ENCODE measurements at regions not wholly inside any gene's neighbourhood (a gene's known extent, or its start where the extent isn't known, plus 50 kb on each side); places are given as distances from the start of the nearest gene placed in this dataset.
"Not testable (repeated sequence)": the region's sequence is repeated elsewhere in the genome, so short reads cannot be mapped to it uniquely, and the experiment has no call there.

- no peak for TF ChIP-seq ZFX (IDR thresholded peaks at IDR 0.05)
- TF ChIP-seq CTCF (conservative IDR thresholded peaks at IDR 0.05) = no peak
- H3K27ac ChIP-seq = no peak overlapping the region
Measured at GRCh38 chr12:68480526-68480925, 130.2 kb upstream of the RAP1B start.

- no peak for TF ChIP-seq ZFX (IDR thresholded peaks at IDR 0.05)
- TF ChIP-seq CTCF (conservative IDR thresholded peaks at IDR 0.05) = no peak
- H3K27ac ChIP-seq = no peak overlapping the region
Measured at GRCh38 chr12:68481181-68481941, 129.3 kb upstream of the RAP1B start.

- no peak for TF ChIP-seq ZFX (IDR thresholded peaks at IDR 0.05)
- TF ChIP-seq CTCF (conservative IDR thresholded peaks at IDR 0.05) = no peak
- H3K27ac ChIP-seq = no peak overlapping the region
Measured at GRCh38 chr12:68482014-68482413, 128.7 kb upstream of the RAP1B start.

GRCh38 chr12:68482660-68483059, 128.0 kb upstream of the RAP1B start:
- TF ChIP-seq ZFX (IDR thresholded peaks at IDR 0.05) = no peak
- TF ChIP-seq CTCF (conservative IDR thresholded peaks at IDR 0.05) = no peak

GRCh38 chr12:68483592-68484383, 126.9 kb upstream of the RAP1B start:
- TF ChIP-seq CTCF (conservative IDR thresholded peaks at IDR 0.05) = no peak
- no peak for TF ChIP-seq ZFX (IDR thresholded peaks at IDR 0.05)
- H3K27ac ChIP-seq = no peak overlapping the region

More at GRCh38 chr12:68482660-68483059, 128.0 kb upstream of the RAP1B start:
- no peak overlapping the region for H3K27ac ChIP-seq

- H3K27ac ChIP-seq = not testable (repeated sequence)
Measured at GRCh38 chr12:68484578-68484977, 126.1 kb upstream of the RAP1B start.

GRCh38 chr12:68486449-68486848, 124.2 kb upstream of the RAP1B start:
- peak; percentile 22; the same call in 1 of the 2 replicates for TF ChIP-seq CTCF (conservative IDR thresholded peaks at IDR 0.05)
- not testable (repeated sequence) for H3K27ac ChIP-seq

Measured in C4-2B (cell line).